Type B pancreatic cell (in vitro differentiated cells): ENCODE measurements at regions not wholly inside any gene's neighbourhood (a gene's known extent, or its start where the extent isn't known, plus 50 kb on each side); places are given as distances from the start of the nearest gene placed in this dataset.

ENCODE experiments used
- DNase-seq: peaks from one replicate; pipeline ENCODE4 v3.0.0; 2021; ENCODE audit warnings: mixed read lengths; ENCODE audit not compliant: unreplicated experiment; ENCODE audit errors: extremely low spot score
- H3K27ac Mint-ChIP-seq: 2 replicates; pipeline ENCODE4 v1.8.0; 2021; ENCODE audit warnings: mild to moderate bottlenecking, mixed read lengths
- H3K27me3 Mint-ChIP-seq: 2 replicates; pipeline ENCODE4 v1.8.0; 2021; ENCODE audit warnings: mixed read lengths
- H3K36me3 Mint-ChIP-seq: 2 replicates; pipeline ENCODE4 v1.8.0; 2021; ENCODE audit warnings: mixed read lengths
- H3K4me1 Mint-ChIP-seq: one replicate; pipeline ENCODE4 v1.8.0; 2021; ENCODE audit warnings: mixed read lengths; ENCODE audit not compliant: unreplicated experiment
- H3K4me3 Mint-ChIP-seq: 2 replicates; pipeline ENCODE4 v1.8.0; 2021; ENCODE audit warnings: mild to moderate bottlenecking, mixed read lengths
- H3K9me3 Mint-ChIP-seq: 2 replicates; pipeline ENCODE4 v1.8.0; 2021; ENCODE audit warnings: mixed read lengths
- TF ChIP-seq, protein P1 (sequence below): fragments of 200-600 bp; sonication (generic); conservative IDR thresholded peaks from 2 replicates; pipeline ENCODE4 v1.5.0; 2021; ENCODE audit warnings: antibody characterized with exemption, mild to moderate bottlenecking

DNA sequence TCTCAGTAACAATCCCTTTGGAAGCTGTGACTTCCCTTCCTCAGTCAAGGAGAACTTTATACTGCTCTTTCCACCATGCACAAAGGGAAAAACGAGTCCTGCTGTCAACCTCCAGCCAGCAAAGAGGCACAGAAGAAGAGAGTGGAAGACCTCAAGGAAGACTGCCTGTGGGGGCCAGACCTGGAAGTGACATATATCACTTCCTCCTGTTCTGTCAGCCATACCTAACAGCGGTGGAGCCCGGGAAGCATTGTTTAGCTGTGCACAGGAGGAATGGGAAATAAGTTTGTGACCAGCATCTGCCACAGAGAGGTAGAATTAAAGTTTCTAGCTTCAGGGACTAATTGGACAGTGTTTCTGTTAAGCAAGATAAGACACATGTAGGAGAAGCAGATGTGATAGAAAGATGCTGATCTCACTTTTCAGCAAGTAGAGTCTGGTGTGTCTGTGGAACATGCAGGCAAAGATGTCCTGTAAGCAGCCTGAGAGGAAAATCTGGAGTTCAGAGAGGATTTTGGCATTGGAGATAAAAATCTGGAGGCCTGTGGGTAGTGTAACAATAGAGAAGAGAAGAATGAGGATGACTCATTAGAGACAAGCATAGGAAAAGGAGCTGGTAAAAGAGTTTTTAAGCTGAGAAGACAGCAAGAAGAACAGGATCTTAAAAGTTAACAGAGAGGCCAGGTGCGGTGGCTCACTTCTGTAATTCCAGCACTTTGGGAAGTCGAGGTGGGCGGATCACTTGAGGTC, 141.6 kb upstream of the CPSF6 start:
- Mint-ChIP-seq H3K4me1 (peaks cover 7% of the 10 kb centered on the region), H3K36me3 (no peaks in the 10 kb centered on the region), H3K27ac (no peak overlapping the region), H3K4me3 (no peak overlapping the region), H3K27me3 (peaks cover 5% of the 10 kb centered on the region), H3K9me3 (no peaks in the 10 kb centered on the region)
- DNase-seq = no peak
- TF ChIP-seq, protein P1, sequence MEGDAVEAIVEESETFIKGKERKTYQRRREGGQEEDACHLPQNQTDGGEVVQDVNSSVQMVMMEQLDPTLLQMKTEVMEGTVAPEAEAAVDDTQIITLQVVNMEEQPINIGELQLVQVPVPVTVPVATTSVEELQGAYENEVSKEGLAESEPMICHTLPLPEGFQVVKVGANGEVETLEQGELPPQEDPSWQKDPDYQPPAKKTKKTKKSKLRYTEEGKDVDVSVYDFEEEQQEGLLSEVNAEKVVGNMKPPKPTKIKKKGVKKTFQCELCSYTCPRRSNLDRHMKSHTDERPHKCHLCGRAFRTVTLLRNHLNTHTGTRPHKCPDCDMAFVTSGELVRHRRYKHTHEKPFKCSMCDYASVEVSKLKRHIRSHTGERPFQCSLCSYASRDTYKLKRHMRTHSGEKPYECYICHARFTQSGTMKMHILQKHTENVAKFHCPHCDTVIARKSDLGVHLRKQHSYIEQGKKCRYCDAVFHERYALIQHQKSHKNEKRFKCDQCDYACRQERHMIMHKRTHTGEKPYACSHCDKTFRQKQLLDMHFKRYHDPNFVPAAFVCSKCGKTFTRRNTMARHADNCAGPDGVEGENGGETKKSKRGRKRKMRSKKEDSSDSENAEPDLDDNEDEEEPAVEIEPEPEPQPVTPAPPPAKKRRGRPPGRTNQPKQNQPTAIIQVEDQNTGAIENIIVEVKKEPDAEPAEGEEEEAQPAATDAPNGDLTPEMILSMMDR = no peak

DNA sequence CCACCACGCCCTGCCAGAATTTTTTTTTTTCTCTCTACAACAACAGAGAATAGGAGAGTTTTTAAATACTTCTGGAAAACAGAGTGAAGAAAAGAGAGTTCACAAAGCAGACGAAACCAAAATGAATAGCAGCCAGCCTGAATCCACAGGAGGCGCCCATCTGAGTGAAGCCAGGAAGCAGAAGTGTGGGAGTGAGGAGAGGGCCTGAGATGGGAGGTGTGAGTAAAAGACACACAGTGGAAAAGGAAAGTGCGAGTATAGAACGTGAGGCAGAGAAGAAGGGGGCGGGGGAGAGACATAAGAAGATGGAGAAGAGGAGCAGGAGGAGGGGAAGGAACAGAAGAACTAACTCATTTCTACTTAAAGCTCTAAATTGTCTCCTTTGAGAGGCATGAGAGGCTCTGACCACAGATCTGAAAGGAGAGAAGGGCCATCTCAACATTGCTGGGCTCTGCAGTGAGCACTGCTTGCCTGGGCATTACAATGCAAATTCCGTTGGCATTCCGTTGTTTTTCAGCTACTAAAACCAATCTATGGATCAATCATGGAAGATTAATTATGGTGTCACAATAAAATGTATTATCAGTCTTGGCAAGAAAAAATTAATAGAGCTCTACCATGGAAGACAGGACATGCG, 140.1 kb upstream of the CPSF6 start:
- H3K4me3 Mint-ChIP-seq = no peak overlapping the region
- no peaks in the 10 kb centered on the region for H3K9me3 Mint-ChIP-seq
- TF ChIP-seq, protein P1 = no peak
- peaks cover 3% of the 10 kb centered on the region for H3K27me3 Mint-ChIP-seq
- H3K4me1 Mint-ChIP-seq = peaks cover 7% of the 10 kb centered on the region
- DNase-seq = no peak
- H3K27ac Mint-ChIP-seq = no peak overlapping the region
- no peaks in the 10 kb centered on the region for H3K36me3 Mint-ChIP-seq

DNA sequence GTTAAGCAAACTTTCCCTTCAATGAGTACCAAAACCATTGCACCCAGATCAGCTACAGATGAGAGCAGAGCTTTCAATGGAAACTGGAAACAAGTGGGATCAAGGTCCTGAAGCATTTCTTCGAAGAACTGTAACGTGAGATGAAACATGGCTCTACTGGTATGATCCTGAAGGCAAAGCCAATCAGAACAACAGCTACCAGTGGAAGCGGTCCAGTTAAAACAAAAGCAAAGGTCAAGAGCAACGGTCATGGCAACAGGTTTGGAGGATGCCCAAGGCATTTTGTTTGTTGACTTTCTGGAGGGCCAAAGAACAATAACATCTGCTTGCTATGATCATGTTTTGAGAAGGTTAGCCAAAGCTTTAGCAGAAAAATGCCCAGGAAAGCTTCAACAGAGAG, 137.9 kb upstream of the CPSF6 start:
- DNase-seq = no peak
- H3K9me3 Mint-ChIP-seq = no peaks in the 10 kb centered on the region
- H3K27me3 Mint-ChIP-seq = peaks cover 3% of the 10 kb centered on the region
- TF ChIP-seq, protein P1 = no peak
- H3K4me3 Mint-ChIP-seq = no peak overlapping the region
- H3K36me3 Mint-ChIP-seq = no peaks in the 10 kb centered on the region
- no peak overlapping the region for H3K27ac Mint-ChIP-seq
- H3K4me1 Mint-ChIP-seq = peaks cover 7% of the 10 kb centered on the region

DNA sequence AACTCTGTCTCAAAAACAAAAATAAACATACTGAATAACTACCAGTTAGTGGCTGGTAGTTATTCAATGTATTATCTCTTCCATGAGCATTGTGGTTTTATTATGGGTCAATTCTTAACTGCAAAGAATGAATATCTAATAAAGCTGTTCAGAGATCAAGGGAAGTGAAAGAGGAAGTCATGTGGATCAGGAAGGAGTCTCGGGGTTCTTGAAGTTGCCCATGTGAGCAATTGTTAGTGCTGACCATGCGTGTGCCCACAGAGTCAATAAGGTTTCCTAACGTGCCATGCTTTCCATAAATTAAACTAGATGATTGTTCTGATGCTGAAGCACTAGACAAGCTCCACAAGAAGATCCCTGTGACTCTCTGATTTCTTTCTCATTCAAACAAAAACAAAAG, 136.5 kb upstream of the CPSF6 start:
- Mint-ChIP-seq H3K36me3 (no peaks in the 10 kb centered on the region), H3K27ac (no peak overlapping the region), H3K4me1 (peaks cover 8% of the 10 kb centered on the region), H3K4me3 (no peak overlapping the region), H3K27me3 (peaks cover 3% of the 10 kb centered on the region), H3K9me3 (no peaks in the 10 kb centered on the region)
- TF ChIP-seq, protein P1 = no peak
- DNase-seq = no peak

DNA sequence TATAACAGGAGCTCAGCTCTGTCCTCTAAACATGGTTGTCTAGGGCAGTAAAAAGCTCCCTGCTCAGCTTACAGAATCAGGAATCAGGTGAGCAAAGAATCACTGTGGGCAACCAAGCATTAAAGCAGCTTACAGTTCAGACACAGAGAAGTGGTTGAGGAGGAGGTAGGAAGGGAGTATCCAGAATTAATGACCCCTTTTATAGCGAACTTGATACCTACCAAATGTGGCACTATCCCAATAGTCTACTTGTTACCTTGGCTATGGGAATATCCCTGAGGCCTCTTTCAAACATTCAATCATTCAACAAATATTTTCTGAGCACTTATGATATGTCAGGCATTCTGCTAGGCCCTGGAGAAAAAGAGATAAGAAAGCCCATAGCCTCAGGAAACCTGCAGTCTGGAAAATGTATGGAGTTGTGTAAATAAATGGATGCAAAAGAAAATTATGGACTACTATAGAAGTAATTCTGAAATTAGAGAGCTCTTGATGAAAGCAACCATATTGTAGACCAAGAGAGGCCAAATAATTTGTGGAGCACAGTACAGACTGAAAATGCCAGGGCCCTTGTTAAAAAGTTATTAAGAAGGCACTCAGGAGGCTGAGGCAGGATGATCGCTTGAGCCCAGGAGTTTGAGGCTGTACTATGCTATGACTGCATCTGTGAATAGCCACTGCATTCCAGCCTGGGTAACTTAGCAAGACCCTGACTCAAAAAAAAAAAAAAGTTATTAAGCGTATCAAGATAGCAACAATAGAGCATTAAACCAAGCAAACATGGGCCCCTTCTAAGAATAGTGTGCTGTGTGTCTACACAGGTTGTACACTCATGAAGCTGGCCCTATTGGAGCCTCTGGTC, 134.0 kb upstream of the CPSF6 start:
- DNase-seq = no peak
- H3K4me3 Mint-ChIP-seq = no peak overlapping the region
- no peaks in the 10 kb centered on the region for H3K9me3 Mint-ChIP-seq
- peaks cover 8% of the 10 kb centered on the region for H3K4me1 Mint-ChIP-seq
- H3K27me3 Mint-ChIP-seq = no peaks in the 10 kb centered on the region
- H3K27ac Mint-ChIP-seq = peak overlapping the region; percentile 53
- TF ChIP-seq, protein P1 = no peak
- H3K36me3 Mint-ChIP-seq = no peaks in the 10 kb centered on the region
